PC-3 (cell line): ENCODE measurements at regions not wholly inside any gene's neighbourhood (a gene's known extent, or its start where the extent isn't known, plus 50 kb on each side); places are given as distances from the start of the nearest gene placed in this dataset.

Experiments
- ATAC-seq: fragments of 200-7000 bp; cut with Tn5 transposase; 2 replicates; pipeline ENCODE4 v1.9.1; 2020; ENCODE audit warnings: mild to moderate bottlenecking, moderate library complexity
- BruUV-seq: library from RNA; stranded (reverse); fragments of 400-500 nt; replicated peaks from 2 replicates; lab custom pipeline; 2021; lab: Mats Ljungman, UMichigan
- CTCF ChIA-PET: fragments of 300-600 bp; sonication (Branson Sonifier 250); formaldehyde crosslinking; loops from one replicate; lab custom pipeline; 2022; ENCODE audit warnings: antibody characterized with exemption; lab: Charles Lee
- POLR2A ChIA-PET: fragments of 300-600 bp; sonication (Branson Sonifier 250); formaldehyde crosslinking; loops from one replicate; lab custom pipeline; 2022; ENCODE audit warnings: antibody characterized with exemption; ENCODE audit not compliant: unreplicated experiment; lab: Charles Lee
- DNase-seq: peaks from one replicate; pipeline ENCODE4 v3.0.0-alpha.2; 2015
- H2AFZ ChIP-seq: fragments of 300-600 bp; sonication (generic); 2 replicates; pipeline ENCODE4 v1.6.0; 2016; ENCODE audit warnings: antibody characterized with exemption, low read length
- H3F3A ChIP-seq: fragments of 300-600 bp; sonication (generic); one replicate; pipeline ENCODE4 v1.6.0; 2017; ENCODE audit warnings: antibody characterized with exemption, low read length, control low read depth, mild to moderate bottlenecking; ENCODE audit not compliant: unreplicated experiment
- H3K27ac ChIP-seq: fragments of 300-600 bp; sonication (generic); 2 replicates; pipeline ENCODE4 v1.5.1; 2016; ENCODE audit warnings: mild to moderate bottlenecking, low read length
- H3K27me3 ChIP-seq: fragments of 300-600 bp; sonication (generic); 2 replicates; pipeline ENCODE4 v1.6.1; 2016; ENCODE audit warnings: low read length, mixed read lengths
- H3K36me3 ChIP-seq: fragments of 300-600 bp; sonication (generic); 2 replicates; pipeline ENCODE4 v1.6.1; 2016; ENCODE audit warnings: low read depth, mixed run types, low read length, mixed read lengths
- H3K4me1 ChIP-seq: fragments of 300-600 bp; sonication (generic); 2 replicates; pipeline ENCODE4 v1.5.1; 2016; ENCODE audit warnings: low read length; ENCODE audit not compliant: insufficient read depth
- H3K4me2 ChIP-seq: fragments of 300-600 bp; sonication (generic); 2 replicates; pipeline ENCODE4 v1.6.0; 2016; ENCODE audit warnings: low read length
- H3K4me3 ChIP-seq: fragments of 300-600 bp; sonication (generic); 2 replicates; pipeline ENCODE4 v1.5.1; 2016; ENCODE audit warnings: mild to moderate bottlenecking, low read length, mixed read lengths
- H3K79me2 ChIP-seq: fragments of 300-600 bp; sonication (generic); 2 replicates; pipeline ENCODE4 v1.6.1; 2017; ENCODE audit warnings: low read length, mixed read lengths
- H3K9ac ChIP-seq: fragments of 300-600 bp; sonication (generic); 2 replicates; pipeline ENCODE4 v1.6.0; 2016; ENCODE audit warnings: mild to moderate bottlenecking, low read length
- H3K9me2 ChIP-seq: fragments of 300-600 bp; sonication (generic); replicated peaks from 2 replicates; pipeline ENCODE4 v1.6.1; 2016; ENCODE audit warnings: mixed run types, low read length, mixed read lengths
- H3K9me3 ChIP-seq: fragments of 300-600 bp; sonication (generic); 2 replicates; pipeline ENCODE4 v1.6.1; 2016; ENCODE audit warnings: low read length, mixed read lengths
- H4K20me1 ChIP-seq: fragments of 300-600 bp; sonication (generic); 2 replicates; pipeline ENCODE4 v1.6.1; 2016; ENCODE audit warnings: low read length, mixed read lengths
- CTCF ChIP-seq: fragments of 300-600 bp; sonication (generic); conservative IDR thresholded peaks from 2 replicates; pipeline ENCODE4 v1.5.1; 2017; ENCODE audit warnings: antibody characterized with exemption, low read depth, mild to moderate bottlenecking, low read length
- EZH2 ChIP-seq: fragments of 300-600 bp; sonication (generic); IDR thresholded peaks from one replicate; pipeline ENCODE4 v1.6.1; 2017; ENCODE audit warnings: antibody characterized with exemption, mild to moderate bottlenecking, low read length; ENCODE audit not compliant: unreplicated experiment
- EZH2phosphoT487 ChIP-seq: fragments of 300-600 bp; sonication (generic); IDR thresholded peaks from 2 replicates; pipeline ENCODE4 v1.6.1; 2018; ENCODE audit warnings: mild to moderate bottlenecking, antibody characterized with exemption, low read length, borderline replicate concordance
- intact Hi-C: fragments of 100-400 bp; cut with micrococcal nuclease; formaldehyde crosslinking; loops from 2 replicates; pipeline ENCODE4 v1.9.0; 2023

GRCh38 chr2:21818212-21818795 is 694.5 kb downstream of the TDRD15 start:
- Histone ChIP-seq H3K9ac (no peak overlapping the region), H3K9me3 (0 out of 2 replicates have a peak, but pooled peaks cover 5% of the 10 kb centered on the region), H4K20me1 (no peaks in the 10 kb centered on the region), H3K79me2 (no peaks in the 10 kb centered on the region), H3K27ac (no peak overlapping the region), H3K36me3 (no peaks in the 10 kb centered on the region), H3K4me1 (no peaks in the 10 kb centered on the region), H3K27me3 (no peaks in the 10 kb centered on the region), H3K4me2 (no peak overlapping the region), H3F3A (no peaks in the 10 kb centered on the region), H3K4me3 (no peak overlapping the region), H2AFZ (no peak overlapping the region), H3K9me2 (no peaks in the 10 kb centered on the region)
- no peak for ATAC-seq
- ChIA-PET POLR2A (no interaction called here), CTCF (no interaction called here)
- intact Hi-C loops: no loop called here
- no peak for DNase-seq
- no peak for TF ChIP-seq EZH2
- no peak for TF ChIP-seq CTCF
- TF ChIP-seq EZH2phosphoT487: no peak
- no TSS peak for BruUV-seq

- Histone ChIP-seq H3K4me1 (no peaks in the 10 kb centered on the region), H3K4me3 (no peak overlapping the region), H3K27ac (no peak overlapping the region), H3K9me2 (no peaks in the 10 kb centered on the region), H3K27me3 (no peaks in the 10 kb centered on the region), H3K36me3 (no peaks in the 10 kb centered on the region), H2AFZ (no peak overlapping the region), H3K9ac (no peak overlapping the region), H3K9me3 (0 out of 2 replicates have a peak, but pooled peaks cover 5% of the 10 kb centered on the region), H3K79me2 (no peaks in the 10 kb centered on the region), H3F3A (no peaks in the 10 kb centered on the region), H4K20me1 (no peaks in the 10 kb centered on the region), H3K4me2 (no peak overlapping the region)
- CTCF ChIA-PET: no interaction called here
- ATAC-seq: no peak
- BruUV-seq: no TSS peak
- DNase-seq: no peak
- POLR2A ChIA-PET: no interaction called here
- intact Hi-C loops: no loop called here
- TF ChIP-seq EZH2phosphoT487: no peak
- TF ChIP-seq CTCF: no peak
- no peak for TF ChIP-seq EZH2
Measured at GRCh38 chr2:21819454-21819853, 695.7 kb downstream of the TDRD15 start.

GRCh38 chr2:21820271-21820670 is 696.5 kb downstream of the TDRD15 start:
- POLR2A ChIA-PET: no interaction called here
- no peaks in the 10 kb centered on the region for H3K79me2 ChIP-seq
- no peak for DNase-seq
- H3F3A ChIP-seq: no peaks in the 10 kb centered on the region
- H3K4me1 ChIP-seq: no peaks in the 10 kb centered on the region
- peaks cover 10% of the 10 kb centered on the region; the same call in 1 of the 2 replicates for H3K9me3 ChIP-seq
- no peak overlapping the region for H3K4me2 ChIP-seq
- H3K27me3 ChIP-seq: no peaks in the 10 kb centered on the region
- no peak overlapping the region for H3K4me3 ChIP-seq
- BruUV-seq: no TSS peak
- no peak overlapping the region for H3K9ac ChIP-seq
- no peak for ATAC-seq
- CTCF ChIA-PET: no interaction called here
- no peaks in the 10 kb centered on the region for H3K9me2 ChIP-seq
- intact Hi-C loops: no loop called here
- no peak for TF ChIP-seq EZH2
- TF ChIP-seq EZH2phosphoT487: no peak
- no peak for TF ChIP-seq CTCF
- H2AFZ ChIP-seq: no peak overlapping the region
- no peaks in the 10 kb centered on the region for H4K20me1 ChIP-seq
- no peak overlapping the region for H3K27ac ChIP-seq
- no peaks in the 10 kb centered on the region for H3K36me3 ChIP-seq
